H9 (cell line): ENCODE measurements at regions not wholly inside any gene's neighbourhood (a gene's known extent, or its start where the extent isn't known, plus 50 kb on each side); places are given as distances from the start of the nearest gene placed in this dataset.

Experiments used
- DNase-seq: peaks from one replicate; pipeline ENCODE4 v3.0.0-alpha.2; 2017
- H2AFZ ChIP-seq: one replicate; pipeline ENCODE4 v1.6.1; 2013; ENCODE audit warnings: mild to moderate bottlenecking, low read length, control low read depth, moderate library complexity
- H2AK5ac ChIP-seq: 2 replicates; pipeline ENCODE4 v1.6.1; 2013; ENCODE audit warnings: low read length, control low read depth, mixed read lengths; ENCODE audit not compliant: insufficient read length
- H2BK120ac ChIP-seq: one replicate; pipeline ENCODE4 v1.6.1; 2013; ENCODE audit warnings: low read depth, mild to moderate bottlenecking, low read length, control low read depth, inconsistent platforms; ENCODE audit not compliant: poor library complexity, severe bottlenecking
- H2BK12ac ChIP-seq: 2 replicates; pipeline ENCODE4 v1.6.1; 2013; ENCODE audit warnings: low read length, control low read depth, mixed read lengths, low read depth; ENCODE audit not compliant: insufficient read length
- H2BK15ac ChIP-seq: 2 replicates; pipeline ENCODE4 v1.6.1; 2013; ENCODE audit warnings: low read depth, low read length, control low read depth
- H2BK20ac ChIP-seq: one replicate; pipeline ENCODE4 v1.6.1; 2013; ENCODE audit warnings: low read depth, mild to moderate bottlenecking, low read length, control low read depth, inconsistent platforms; ENCODE audit not compliant: poor library complexity, severe bottlenecking
- H2BK5ac ChIP-seq: 2 replicates; pipeline ENCODE4 v1.6.1; 2013; ENCODE audit warnings: low read length, control low read depth, mixed read lengths; ENCODE audit not compliant: insufficient read length
- H3K14ac ChIP-seq: 2 replicates; pipeline ENCODE4 v1.6.1; 2013; ENCODE audit warnings: low read length, control low read depth; ENCODE audit not compliant: insufficient read depth
- H3K18ac ChIP-seq: 2 replicates; pipeline ENCODE4 v1.6.1; 2013; ENCODE audit warnings: low read depth, mild to moderate bottlenecking, mixed read lengths, low read length, control low read depth; ENCODE audit not compliant: insufficient read length
- H3K23ac ChIP-seq: 2 replicates; pipeline ENCODE4 v1.6.1; 2013; ENCODE audit warnings: low read length, control low read depth, mixed read lengths, low read depth; ENCODE audit not compliant: insufficient read length
- H3K23me2 ChIP-seq: 2 replicates; pipeline ENCODE4 v1.6.1; 2013; ENCODE audit warnings: low read depth, mild to moderate bottlenecking, mixed read lengths, low read length, control low read depth; ENCODE audit not compliant: insufficient read length, poor library complexity, severe bottlenecking
- H3K27ac ChIP-seq: 2 replicates; pipeline ENCODE4 v1.5.1; 2013; ENCODE audit warnings: low read length, control low read depth, mixed read lengths, low read depth; ENCODE audit not compliant: insufficient read length
- H3K27me3 ChIP-seq: 2 replicates; pipeline ENCODE4 v1.6.1; 2013; ENCODE audit warnings: low read length, control low read depth, inconsistent platforms; ENCODE audit not compliant: insufficient read depth
- H3K4ac ChIP-seq: 2 replicates; pipeline ENCODE4 v1.6.1; 2013; ENCODE audit warnings: low read depth, mild to moderate bottlenecking, control low read depth, inconsistent platforms, low read length, moderate library complexity
- H3K4me1 ChIP-seq: 2 replicates; pipeline ENCODE4 v1.6.1; 2013; ENCODE audit warnings: low read length, control low read depth, inconsistent platforms; ENCODE audit not compliant: insufficient read depth
- H3K4me2 ChIP-seq: 2 replicates; pipeline ENCODE4 v1.6.1; 2013; ENCODE audit warnings: low read length, control low read depth, mixed read lengths; ENCODE audit not compliant: insufficient read length, insufficient read depth
- H3K56ac ChIP-seq: 2 replicates; pipeline ENCODE4 v1.6.1; 2013; ENCODE audit warnings: low read depth, mild to moderate bottlenecking, mixed read lengths, low read length, control low read depth; ENCODE audit not compliant: insufficient read length
- H3K79me1 ChIP-seq: 2 replicates; pipeline ENCODE4 v1.6.1; 2013; ENCODE audit warnings: low read depth, mild to moderate bottlenecking, moderate library complexity, low read length, control low read depth, inconsistent platforms; ENCODE audit not compliant: insufficient read depth, poor library complexity, severe bottlenecking
- H3K79me2 ChIP-seq: 2 replicates; pipeline ENCODE4 v1.6.1; 2013; ENCODE audit warnings: low read length, control low read depth, inconsistent platforms; ENCODE audit not compliant: insufficient read depth
- H3K9ac ChIP-seq: 2 replicates; pipeline ENCODE4 v1.6.1; 2013; ENCODE audit warnings: low read length, control low read depth, mixed read lengths; ENCODE audit not compliant: insufficient read length; ENCODE audit errors: extremely low read depth
- H3K9me3 ChIP-seq: one replicate; pipeline ENCODE4 v1.6.1; 2013; ENCODE audit warnings: low read depth, low read length, inconsistent platforms; ENCODE audit not compliant: control insufficient read depth
- H3T11ph ChIP-seq: one replicate; pipeline ENCODE4 v1.6.1; 2013; ENCODE audit warnings: mild to moderate bottlenecking, low read length, control low read depth, inconsistent platforms
- H4K20me1 ChIP-seq: one replicate; pipeline ENCODE4 v1.6.1; 2013; ENCODE audit not compliant: control insufficient read depth, insufficient read length, insufficient read depth
- H4K5ac ChIP-seq: 2 replicates; pipeline ENCODE4 v1.6.1; 2013; ENCODE audit warnings: low read depth, mild to moderate bottlenecking, mixed read lengths, low read length, control low read depth; ENCODE audit not compliant: insufficient read length
- H4K8ac ChIP-seq: replicated peaks from 2 replicates; pipeline ENCODE4 v1.6.1; 2013; ENCODE audit warnings: low read length, control low read depth, mixed read lengths, low read depth; ENCODE audit not compliant: insufficient read length
- H4K91ac ChIP-seq: 2 replicates; pipeline ENCODE4 v1.6.1; 2013; ENCODE audit warnings: low read depth, mild to moderate bottlenecking, moderate library complexity, mixed read lengths, low read length, control low read depth; ENCODE audit not compliant: insufficient read length
- H3K27ac Mint-ChIP-seq, 3 experiments: 2 replicates in 2 of 3; 3 replicates in 1 of 3; pipeline ENCODE4 v1.8.0; 2020 to 2021; ENCODE audit warnings: mixed read lengths in 3 of 3, mild to moderate bottlenecking in 1 of 3, moderate library complexity in 1 of 3
- H3K27me3 Mint-ChIP-seq: 2 replicates; pipeline ENCODE4 v1.8.0; 2021; ENCODE audit warnings: low read depth, mild to moderate bottlenecking, moderate library complexity, mixed read lengths
- H3K36me3 Mint-ChIP-seq, 3 experiments: 2 replicates in 2 of 3; 3 replicates in 1 of 3; pipeline ENCODE4 v1.8.0; 2020 to 2021; ENCODE audit warnings: low read depth in 3 of 3, mixed read lengths in 3 of 3; ENCODE audit not compliant: insufficient read depth in 1 of 3
- H3K4me1 Mint-ChIP-seq, 2 experiments: 2 replicates each; pipeline ENCODE4 v1.8.0; 2020; ENCODE audit warnings: mixed read lengths in 2 of 2
- H3K4me3 Mint-ChIP-seq, 2 experiments: 2 replicates in 1 of 2; 3 replicates in 1 of 2; pipeline ENCODE4 v1.8.0; 2020 to 2021; ENCODE audit warnings: mild to moderate bottlenecking in 2 of 2, mixed read lengths in 2 of 2, moderate library complexity in 1 of 2
- H3K9me3 Mint-ChIP-seq, 2 experiments: 2 replicates in 1 of 2; 3 replicates in 1 of 2; pipeline ENCODE4 v1.8.0; 2020; ENCODE audit warnings: mild to moderate bottlenecking in 2 of 2, mixed read lengths in 2 of 2, moderate library complexity in 1 of 2
- CTCF ChIP-seq: fragments of 200-600 bp; sonication (generic); conservative IDR thresholded peaks from 3 replicates; pipeline ENCODE4 v1.8.0; 2021; ENCODE audit warnings: antibody characterized with exemption, mild to moderate bottlenecking
- WGBS: extraction: QIAGEN DNeasy Blood & Tissue Kit; methylation state at CpG from one replicate; pipeline ENCODE4 v1.1.7; 2013; ENCODE audit warnings: missing lambda C conversion rate, low lambda C conversion rate, mixed read lengths; ENCODE audit not compliant: insufficient read length; ENCODE audit errors: extremely low coverage; 5-methylcytosine and 5-hydroxymethylcytosine counted together

- Mint-ChIP-seq H3K4me3 (no peak overlapping the region), H3K9me3 (no peaks in the 10 kb centered on the region), H3K4me1 (no peaks in the 10 kb centered on the region), H3K36me3 (no peaks in the 10 kb centered on the region), H3K27ac (no peak overlapping the region), H3K27me3 (no peaks in the 10 kb centered on the region)
- no peak for DNase-seq
- Histone ChIP-seq H3K14ac (no peak overlapping the region), H4K91ac (no peak overlapping the region), H3K23me2 (no peaks in the 10 kb centered on the region), H4K5ac (no peak overlapping the region), H4K8ac (no peak overlapping the region), H3K27ac (no peak overlapping the region), H3K9me3 (no peaks in the 10 kb centered on the region), H4K20me1 (no peaks in the 10 kb centered on the region), H3K79me1 (no peaks in the 10 kb centered on the region), H3K4me2 (no peak overlapping the region), H2AK5ac (no peak overlapping the region), H3K4ac (no peak overlapping the region), H3K4me1 (no peaks in the 10 kb centered on the region), H3K23ac (no peak overlapping the region), H2AFZ (no peak overlapping the region), H3K9ac (no peak overlapping the region), H3K56ac (no peak overlapping the region), H2BK15ac (no peak overlapping the region), H3K27me3 (no peaks in the 10 kb centered on the region), H3T11ph (no peak overlapping the region), H2BK120ac (no peak overlapping the region), H3K79me2 (no peaks in the 10 kb centered on the region), H2BK12ac (no peak overlapping the region), H2BK5ac (no peak overlapping the region), H2BK20ac (no peak overlapping the region), H3K18ac (no peak overlapping the region)
- TF ChIP-seq CTCF, result no peak
- no CpG with 5 or more reads among the region's 3 CpGs for WGBS
These were observed 110.1 kb upstream of the TLE4 start for GRCh38 chr9:79461712-79462111.
